Fibroblast of lung (primary cell): ENCODE measurements at regions not wholly inside any gene's neighbourhood (a gene's known extent, or its start where the extent isn't known, plus 50 kb on each side); places are given as distances from the start of the nearest gene placed in this dataset.

Experiments
- DNase-seq, 2 donors: peaks; one replicate each; pipeline versions ENCODE4 v3.0.0 to v3.0.0-alpha.2; 2010; ENCODE audit warnings: low read depth in 2 of 2
- H2AFZ ChIP-seq: 2 replicates; pipeline ENCODE4 v1.5.1; 2012; ENCODE audit warnings: low read length, control low read depth, inconsistent platforms
- H3K27ac ChIP-seq: 2 replicates; pipeline ENCODE4 v1.5.1; 2011; ENCODE audit warnings: low read length, control low read depth; ENCODE audit not compliant: insufficient read depth
- H3K27me3 ChIP-seq: 2 replicates; pipeline ENCODE4 v1.5.1; 2011; ENCODE audit warnings: mild to moderate bottlenecking, low read length; ENCODE audit not compliant: control insufficient read depth, insufficient read depth
- H3K36me3 ChIP-seq: 2 replicates; pipeline ENCODE4 v1.5.1; 2011; ENCODE audit warnings: low read length; ENCODE audit not compliant: control insufficient read depth, insufficient read depth
- H3K4me1 ChIP-seq: 2 replicates; pipeline ENCODE4 v1.5.1; 2011; ENCODE audit warnings: low read length; ENCODE audit not compliant: control insufficient read depth, insufficient read depth; ENCODE audit errors: extremely low read depth
- H3K4me2 ChIP-seq: 2 replicates; pipeline ENCODE4 v1.5.1; 2011; ENCODE audit warnings: low read length, control low read depth; ENCODE audit not compliant: insufficient read depth; ENCODE audit errors: extremely low read depth
- H3K4me3 ChIP-seq, 4 experiments: fragments of 200-600 bp in 1 of 4; sonication (generic) in 1 of 4; replicated peaks in 1 of 4; 2 replicates each; pipeline ENCODE4 v1.5.1; 2011 to 2016; ENCODE audit warnings: low read length in 4 of 4, low read depth in 3 of 4, mild to moderate bottlenecking in 3 of 4, control low read depth in 2 of 4, inconsistent platforms in 1 of 4, mixed read lengths in 1 of 4; ENCODE audit not compliant: insufficient read depth in 1 of 4; ENCODE audit errors: control extremely low read depth in 1 of 4
- H3K79me2 ChIP-seq: 2 replicates; pipeline ENCODE4 v1.5.1; 2012; ENCODE audit warnings: mild to moderate bottlenecking, low read length, inconsistent platforms; ENCODE audit not compliant: control insufficient read depth, insufficient read depth
- H3K9ac ChIP-seq: 2 replicates; pipeline ENCODE4 v1.5.1; 2011; ENCODE audit warnings: mild to moderate bottlenecking, low read length, control low read depth; ENCODE audit not compliant: insufficient read depth
- H3K9me3 ChIP-seq: 2 replicates; pipeline ENCODE4 v1.5.1; 2012; ENCODE audit warnings: low read depth, low read length; ENCODE audit not compliant: control insufficient read depth, insufficient read depth
- H4K20me1 ChIP-seq: 2 replicates; pipeline ENCODE4 v1.5.1; 2011; ENCODE audit warnings: low read length; ENCODE audit not compliant: control insufficient read depth, insufficient read depth; ENCODE audit errors: extremely low read depth
- CTCF ChIP-seq, 2 donors: IDR thresholded peaks in 1 of 2; conservative IDR thresholded peaks in 1 of 2; 1 replicate in 1 of 2; 2 replicates in 1 of 2; pipeline ENCODE4 v1.5.1; 2011 to 2012; ENCODE audit warnings: low read length in 2 of 2, control low read depth in 1 of 2, inconsistent platforms in 1 of 2, low read depth in 1 of 2, mild to moderate bottlenecking in 1 of 2
- EZH2 ChIP-seq: IDR thresholded peaks from 2 replicates; pipeline ENCODE4 v1.5.1; 2012; ENCODE audit warnings: low read length, control low read depth, mild to moderate bottlenecking; ENCODE audit errors: missing control alignments

- Histone ChIP-seq H2AFZ (no peak overlapping the region), H3K9me3 (no peaks in the 10 kb centered on the region), H3K4me3 (no peak overlapping the region), H3K27me3 (no peaks in the 10 kb centered on the region), H3K79me2 (no peaks in the 10 kb centered on the region), H3K27ac (no peak overlapping the region), H3K4me2 (no peak overlapping the region), H3K9ac (no peak overlapping the region), H3K4me1 (no peaks in the 10 kb centered on the region), H4K20me1 (no peaks in the 10 kb centered on the region), H3K36me3 (no peaks in the 10 kb centered on the region)
- no peak for DNase-seq
- no peak for TF ChIP-seq EZH2
- no peak for TF ChIP-seq CTCF (conservative IDR thresholded peaks at IDR 0.05 in 1 of 2, IDR thresholded peaks at IDR 0.05 in 1 of 2; ENCODE audit: low read depth in 1 of 2, low read length in 2 of 2)
Measured at GRCh38 chr6:65955034-65955433, 248.0 kb upstream of the EYS start.

- DNase-seq = no peak
- Histone ChIP-seq H3K4me3 (no peak overlapping the region), H3K4me1 (no peaks in the 10 kb centered on the region), H3K27ac (no peak overlapping the region), H3K27me3 (no peaks in the 10 kb centered on the region), H4K20me1 (no peaks in the 10 kb centered on the region), H3K36me3 (no peaks in the 10 kb centered on the region), H3K9ac (no peak overlapping the region), H3K4me2 (no peak overlapping the region), H3K9me3 (no peaks in the 10 kb centered on the region), H2AFZ (no peak overlapping the region), H3K79me2 (no peaks in the 10 kb centered on the region)
- TF ChIP-seq CTCF (conservative IDR thresholded peaks at IDR 0.05 in 1 of 2, IDR thresholded peaks at IDR 0.05 in 1 of 2; ENCODE audit: low read depth in 1 of 2, low read length in 2 of 2) (no peak), EZH2 (no peak)
Measured at GRCh38 chr6:65948062-65948461, 241.0 kb upstream of the EYS start.

- H3K79me2 ChIP-seq = no peaks in the 10 kb centered on the region
- H3K9ac ChIP-seq = no peak overlapping the region
- H3K4me3 ChIP-seq = no peak overlapping the region
- no peak for TF ChIP-seq CTCF (conservative IDR thresholded peaks at IDR 0.05 in 1 of 2, IDR thresholded peaks at IDR 0.05 in 1 of 2; ENCODE audit: low read depth in 1 of 2, low read length in 2 of 2)
- TF ChIP-seq EZH2 = no peak
- H4K20me1 ChIP-seq = no peaks in the 10 kb centered on the region
- DNase-seq = no peak
- H3K36me3 ChIP-seq = no peaks in the 10 kb centered on the region
- H3K4me1 ChIP-seq = no peaks in the 10 kb centered on the region
- no peaks in the 10 kb centered on the region for H3K9me3 ChIP-seq
- H3K27me3 ChIP-seq = no peaks in the 10 kb centered on the region
- no peak overlapping the region for H3K27ac ChIP-seq
- H3K4me2 ChIP-seq = no peak overlapping the region
- H2AFZ ChIP-seq = no peak overlapping the region
Measured at GRCh38 chr6:65943548-65943947, 236.5 kb upstream of the EYS start.
